Left lung (tissue), 4 donors: ENCODE measurements at regions not wholly inside any gene's neighbourhood (a gene's known extent, or its start where the extent isn't known, plus 50 kb on each side); places are given as distances from the start of the nearest gene placed in this dataset.

Experiments
- ATAC-seq: fragments of 200-7000 bp; cut with Tn5 transposase; one replicate; pipeline ENCODE4 v1.9.1; 2020; ENCODE audit warnings: moderate library complexity
- DNase-seq, 4 donors: peaks; one replicate each; pipeline ENCODE4 v3.0.0-alpha.2; 2013 to 2020
- H3K27ac ChIP-seq, 2 donors: fragments of 200-600 bp; sonication (generic) in 1 of 2; one replicate each; pipeline versions ENCODE4 v1.5.0 to v1.8.0; 2020 to 2021
- H3K27me3 ChIP-seq, 2 donors: fragments of 200-600 bp; sonication (generic) in 1 of 2; one replicate each; pipeline versions ENCODE4 v1.5.0 to v1.8.0; 2020 to 2021
- H3K36me3 ChIP-seq, 2 donors: fragments of 200-600 bp; sonication (generic) in 1 of 2; one replicate each; pipeline versions ENCODE4 v1.5.0 to v1.8.0; 2020 to 2021
- H3K4me1 ChIP-seq, 2 donors: fragments of 200-600 bp; one replicate each; pipeline ENCODE4 v1.8.0; 2021
- H3K4me3 ChIP-seq, 2 donors: fragments of 200-600 bp; sonication (generic) in 1 of 2; one replicate each; pipeline versions ENCODE4 v1.5.0 to v1.8.0; 2020 to 2021; ENCODE audit warnings: mild to moderate bottlenecking in 1 of 2
- H3K9me3 ChIP-seq, 2 donors: fragments of 200-600 bp; sonication (generic) in 1 of 2; one replicate each; pipeline versions ENCODE4 v1.5.0 to v1.8.0; 2020 to 2021
- CTCF ChIP-seq, 2 donors: fragments of 200-600 bp; sonication (generic) in 1 of 2; IDR thresholded peaks; one replicate each; pipeline versions ENCODE4 v1.5.0 to v1.8.0; 2021; ENCODE audit warnings: antibody characterized with exemption in 2 of 2
- intact Hi-C, 2 donors: fragments of 100-400 bp; cut with DNase I; formaldehyde crosslinking; loops; one replicate each; pipeline versions ENCODE4 v1.11.2 to v1.14.2; 2022
- donor health status: DM: no; HTN: yes; CAD: no.
- donor health status: DM: no; HTN: no; CAD: no.

- no peak for ATAC-seq
- H3K27ac ChIP-seq, result no peak overlapping the region
- peaks cover 0 to 17% of the 10 kb centered on the region in 2 donors for H3K9me3 ChIP-seq
- no peak for DNase-seq
- H3K36me3 ChIP-seq, result no peaks in the 10 kb centered on the region
- H3K27me3 ChIP-seq, result no peaks in the 10 kb centered on the region
- intact Hi-C loops, result no loop called here
- no peak overlapping the region for H3K4me3 ChIP-seq
- H3K4me1 ChIP-seq, result no peaks in the 10 kb centered on the region
- no peak for TF ChIP-seq CTCF (IDR thresholded peaks at IDR 0.05)
Observed at GRCh38 chr12:58711974-58712373, 208.3 kb downstream of the LRIG3 start.

- H3K9me3 ChIP-seq, result peaks cover 0 to 15% of the 10 kb centered on the region in 2 donors
- H3K4me3 ChIP-seq, result no peak overlapping the region
- DNase-seq, result no peak
- no peaks in the 10 kb centered on the region for H3K36me3 ChIP-seq
- no peak overlapping the region for H3K27ac ChIP-seq
- intact Hi-C loops, result no loop called here
- no peaks in the 10 kb centered on the region for H3K27me3 ChIP-seq
- no peak for ATAC-seq
- no peaks in the 10 kb centered on the region for H3K4me1 ChIP-seq
- TF ChIP-seq CTCF (IDR thresholded peaks at IDR 0.05), result no peak
Observed at GRCh38 chr12:58712976-58713375, 207.3 kb downstream of the LRIG3 start.

- no peak overlapping the region for H3K27ac ChIP-seq
- TF ChIP-seq CTCF (IDR thresholded peaks at IDR 0.05), result no peak
- no peaks in the 10 kb centered on the region for H3K27me3 ChIP-seq
- intact Hi-C loops, result no loop called here
- no peak for DNase-seq
- no peak overlapping the region for H3K4me3 ChIP-seq
- no peak for ATAC-seq
- H3K4me1 ChIP-seq, result no peaks in the 10 kb centered on the region
- no peaks in the 10 kb centered on the region for H3K9me3 ChIP-seq
- H3K36me3 ChIP-seq, result no peaks in the 10 kb centered on the region
Observed at GRCh38 chr12:58719161-58719560, 201.1 kb downstream of the LRIG3 start.

GRCh38 chr12:58720421-58720820 is 199.9 kb downstream of the LRIG3 start:
- ATAC-seq, result no peak
- H3K4me1 ChIP-seq, result no peaks in the 10 kb centered on the region
- no peaks in the 10 kb centered on the region for H3K27me3 ChIP-seq
- intact Hi-C loops, result no loop called here
- no peak overlapping the region for H3K4me3 ChIP-seq
- no peak for TF ChIP-seq CTCF (IDR thresholded peaks at IDR 0.05)
- no peak overlapping the region for H3K27ac ChIP-seq
- no peak for DNase-seq
- H3K36me3 ChIP-seq, result no peaks in the 10 kb centered on the region
- no peaks in the 10 kb centered on the region for H3K9me3 ChIP-seq

GRCh38 chr12:58725400-58726105 is 194.8 kb downstream of the LRIG3 start:
- no peak overlapping the region for H3K4me3 ChIP-seq
- no peaks in the 10 kb centered on the region for H3K9me3 ChIP-seq
- no peak for TF ChIP-seq CTCF (IDR thresholded peaks at IDR 0.05)
- no peaks in the 10 kb centered on the region for H3K4me1 ChIP-seq
- no peak for ATAC-seq
- H3K27me3 ChIP-seq, result no peaks in the 10 kb centered on the region
- H3K27ac ChIP-seq, result no peak overlapping the region
- no peaks in the 10 kb centered on the region for H3K36me3 ChIP-seq
- intact Hi-C loops, result no loop called here
- no peak for DNase-seq
